ENCODE measurements at regions not wholly inside any gene's neighbourhood (a gene's known extent, or its start where the extent isn't known, plus 50 kb on each side); places are given as distances from the start of the nearest gene placed in this dataset.
"Not testable (repeated sequence)": the region's sequence is repeated elsewhere in the genome, so short reads cannot be mapped to it uniquely, and the experiment has no call there.

- DNase-seq (ENCODE audit: low read depth), result no peak
Measured at GRCh38 chr15:96177279-96177678, 153.2 kb upstream of the NR2F2 start.

- no peak for DNase-seq (ENCODE audit: low read depth)
Measured at GRCh38 chr15:96180087-96180748, 150.3 kb upstream of the NR2F2 start.

GRCh38 chr15:96181217-96181616 lies 149.3 kb upstream of the NR2F2 start:
- DNase-seq (ENCODE audit: low read depth), result no peak

- DNase-seq (ENCODE audit: low read depth), result no peak
Measured at GRCh38 chr15:96181873-96182301, 148.6 kb upstream of the NR2F2 start.

- DNase-seq (ENCODE audit: low read depth), result no peak
Measured at GRCh38 chr15:96182736-96183513, 147.6 kb upstream of the NR2F2 start.

- no peak for DNase-seq (ENCODE audit: low read depth)
Measured at GRCh38 chr15:96183514-96183850, 147.0 kb upstream of the NR2F2 start.

GRCh38 chr15:96183867-96184266 lies 146.6 kb upstream of the NR2F2 start:
- no peak for DNase-seq (ENCODE audit: low read depth)

GRCh38 chr15:96184297-96184696 lies 146.2 kb upstream of the NR2F2 start:
- DNase-seq (ENCODE audit: low read depth), result no peak

- DNase-seq (ENCODE audit: low read depth), result no peak
Measured at GRCh38 chr15:96186105-96186504, 144.4 kb upstream of the NR2F2 start.

GRCh38 chr15:96187341-96188305 lies 142.9 kb upstream of the NR2F2 start:
- no peak for DNase-seq (ENCODE audit: low read depth)

GRCh38 chr15:96197721-96198120 lies 132.8 kb upstream of the NR2F2 start:
- no peak for DNase-seq (ENCODE audit: low read depth)

- DNase-seq (ENCODE audit: low read depth), result no peak
Measured at GRCh38 chr15:96199111-96199510, 131.4 kb upstream of the NR2F2 start.

GRCh38 chr15:96200357-96200967 lies 130.0 kb upstream of the NR2F2 start:
- no peak for DNase-seq (ENCODE audit: low read depth)

- no peak for DNase-seq (ENCODE audit: low read depth)
Measured at GRCh38 chr15:96201696-96202095, 128.8 kb upstream of the NR2F2 start.

- DNase-seq (ENCODE audit: low read depth), result not testable (repeated sequence)
Measured at GRCh38 chr15:96205588-96205987, 124.9 kb upstream of the NR2F2 start.

- no peak for DNase-seq (ENCODE audit: low read depth)
Measured at GRCh38 chr15:96207377-96208006, 123.0 kb upstream of the NR2F2 start.

- no peak for DNase-seq (ENCODE audit: low read depth)
Measured at GRCh38 chr15:96209285-96209735, 121.2 kb upstream of the NR2F2 start.

- no peak for DNase-seq (ENCODE audit: low read depth)
Measured at GRCh38 chr15:96213045-96213444, 117.5 kb upstream of the NR2F2 start.

- DNase-seq (ENCODE audit: low read depth), result no peak
Measured at GRCh38 chr15:96213896-96214295, 116.6 kb upstream of the NR2F2 start.

- not testable (repeated sequence) for DNase-seq (ENCODE audit: low read depth)
Measured at GRCh38 chr15:96216481-96216880, 114.0 kb upstream of the NR2F2 start.

GRCh38 chr15:96217983-96218382 lies 112.5 kb upstream of the NR2F2 start:
- no peak for DNase-seq (ENCODE audit: low read depth)
